K562 (cell line): ENCODE measurements at regions not wholly inside any gene's neighbourhood (a gene's known extent, or its start where the extent isn't known, plus 50 kb on each side); places are given as distances from the start of the nearest gene placed in this dataset.

ENCODE experiments used
- CSDE1 ChIP-seq, 2 experiments: fragments of 450-650 bp; IDR thresholded peaks; 2 replicates each; pipeline ENCODE4 v1.6.1; 2016; ENCODE audit warnings: mild to moderate bottlenecking in 1 of 2
- EZH2 ChIP-seq: IDR thresholded peaks from 2 replicates; pipeline ENCODE4 v1.6.1; 2012; ENCODE audit warnings: low read depth, mild to moderate bottlenecking, inconsistent platforms, low read length, borderline replicate concordance
- FOXM1 ChIP-seq, 2 experiments: fragments of 450-650 bp in 1 of 2; sonication (generic) in 1 of 2; formaldehyde crosslinking in 1 of 2; IDR thresholded peaks; 2 replicates each; pipeline versions ENCODE4 v1.6.1 to v1.9.0; 2017 to 2022; ENCODE audit warnings: low read depth in 2 of 2, mild to moderate bottlenecking in 2 of 2, missing genetic modification reagents in 1 of 2, moderate library complexity in 1 of 2
- FOXP1 ChIP-seq: sonication (generic); formaldehyde crosslinking; IDR thresholded peaks from 2 replicates; pipeline ENCODE4 v1.8.0; 2022; ENCODE audit warnings: mild to moderate bottlenecking, missing genetic modification reagents
- HDAC2 ChIP-seq: fragments of 450-650 bp; IDR thresholded peaks from 2 replicates; pipeline ENCODE4 v1.6.1; 2016; ENCODE audit warnings: mild to moderate bottlenecking
- HLTF ChIP-seq: fragments of 450-650 bp; IDR thresholded peaks from 2 replicates; pipeline ENCODE4 v1.6.1; 2016
- KDM1A ChIP-seq, 2 experiments: fragments of 450-650 bp; IDR thresholded peaks; 2 replicates each; pipeline ENCODE4 v1.6.1; 2016; ENCODE audit warnings: mild to moderate bottlenecking in 2 of 2
- L3MBTL2 ChIP-seq: fragments of 450-650 bp; IDR thresholded peaks from 2 replicates; pipeline ENCODE4 v1.6.1; 2016; ENCODE audit warnings: mild to moderate bottlenecking, moderate library complexity
- MYNN ChIP-seq, 2 experiments: sonication (generic); formaldehyde crosslinking in 1 of 2; IDR thresholded peaks; 2 replicates each; pipeline versions ENCODE4 v1.5.0 to v1.6.1; 2016 to 2020; ENCODE audit warnings: antibody characterized with exemption in 1 of 2, missing genetic modification reagents in 1 of 2
- PRDM10 ChIP-seq: fragments of 450-650 bp; IDR thresholded peaks from 2 replicates; pipeline ENCODE4 v1.6.1; 2018; ENCODE audit not compliant: partially characterized antibody
- STAT5A ChIP-seq: IDR thresholded peaks from 2 replicates; pipeline ENCODE4 v1.6.1; 2012; ENCODE audit warnings: low read length, inconsistent platforms, borderline replicate concordance
- TSHZ1 ChIP-seq: fragments of 250-450 bp; sonication (Bioruptor Pico); IDR thresholded peaks from 2 replicates; pipeline ENCODE4 v1.4.0; 2020; ENCODE audit warnings: mild to moderate bottlenecking, moderate library complexity
- U2AF2 ChIP-seq: fragments of 200-400 bp; formaldehyde crosslinking; optimal IDR thresholded peaks from 2 replicates; pipeline ENCODE3; 2017; ENCODE audit warnings: low read depth, mild to moderate bottlenecking, low read length
- TF ChIP-seq, protein P1 (sequence below): sonication (generic); formaldehyde crosslinking; IDR thresholded peaks from 2 replicates; pipeline ENCODE4 v1.9.0; 2022; ENCODE audit warnings: mild to moderate bottlenecking, missing genetic modification reagents
- TF ChIP-seq, protein P2 (sequence below): fragments of 250-450 bp; sonication (Bioruptor Pico); IDR thresholded peaks from 2 replicates; pipeline ENCODE4 v1.5.0; 2021

DNA sequence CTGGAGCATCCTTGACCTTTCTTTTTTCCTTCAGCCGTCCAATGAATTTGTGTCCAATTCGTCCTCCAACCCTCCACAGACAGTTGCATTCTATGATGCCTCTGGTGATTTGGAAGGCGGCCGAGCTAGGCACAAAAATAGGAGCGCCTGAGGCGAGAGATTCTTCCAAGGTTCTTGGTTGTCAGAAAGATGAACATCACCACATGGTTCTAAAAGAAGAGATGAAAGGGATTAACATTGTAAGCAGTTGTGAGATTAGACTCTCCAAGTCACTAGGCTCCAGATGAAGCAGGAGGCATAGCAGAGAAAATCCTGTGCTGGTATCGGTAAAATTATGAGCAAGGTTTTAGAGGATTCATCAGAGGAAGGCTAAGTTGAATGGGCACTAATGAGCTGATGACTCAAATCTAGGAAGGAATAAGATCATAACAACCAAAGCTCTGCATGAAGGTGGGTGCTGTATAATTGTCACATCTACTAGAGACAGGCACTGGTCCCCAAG is 75.4 kb upstream of the MAP4K3 start (continued):
- TF ChIP-seq, protein P1, sequence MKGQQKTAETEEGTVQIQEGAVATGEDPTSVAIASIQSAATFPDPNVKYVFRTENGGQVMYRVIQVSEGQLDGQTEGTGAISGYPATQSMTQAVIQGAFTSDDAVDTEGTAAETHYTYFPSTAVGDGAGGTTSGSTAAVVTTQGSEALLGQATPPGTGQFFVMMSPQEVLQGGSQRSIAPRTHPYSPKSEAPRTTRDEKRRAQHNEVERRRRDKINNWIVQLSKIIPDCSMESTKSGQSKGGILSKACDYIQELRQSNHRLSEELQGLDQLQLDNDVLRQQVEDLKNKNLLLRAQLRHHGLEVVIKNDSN (CRISPR knock-in tag), result no peak
- TF ChIP-seq HDAC2, result no peak
- TF ChIP-seq, protein P2, sequence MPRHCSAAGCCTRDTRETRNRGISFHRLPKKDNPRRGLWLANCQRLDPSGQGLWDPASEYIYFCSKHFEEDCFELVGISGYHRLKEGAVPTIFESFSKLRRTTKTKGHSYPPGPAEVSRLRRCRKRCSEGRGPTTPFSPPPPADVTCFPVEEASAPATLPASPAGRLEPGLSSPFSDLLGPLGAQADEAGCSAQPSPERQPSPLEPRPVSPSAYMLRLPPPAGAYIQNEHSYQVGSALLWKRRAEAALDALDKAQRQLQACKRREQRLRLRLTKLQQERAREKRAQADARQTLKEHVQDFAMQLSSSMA (CRISPR knock-in tag), result no peak
- no peak for TF ChIP-seq CSDE1 (IDR thresholded peaks at IDR 0.05)
- no peak for TF ChIP-seq STAT5A
- no peak for TF ChIP-seq HLTF
- no peak for TF ChIP-seq FOXM1 (IDR thresholded peaks at IDR 0.05; ENCODE audit: low read depth)
- TF ChIP-seq FOXM1 (CRISPR knock-in tag; IDR thresholded peaks at IDR 0.05; ENCODE audit: low read depth), result no peak
- no peak for TF ChIP-seq U2AF2
- TF ChIP-seq PRDM10, result peak; percentile 4
- TF ChIP-seq L3MBTL2, result 0 out of 2 replicates have a peak, but pooled peaks have one; percentile 16
- TF ChIP-seq MYNN (IDR thresholded peaks at IDR 0.05), result no peak
- no peak for TF ChIP-seq MYNN (CRISPR knock-in tag; IDR thresholded peaks at IDR 0.05)
- TF ChIP-seq FOXP1 (CRISPR knock-in tag), result no peak
- no peak for TF ChIP-seq KDM1A (IDR thresholded peaks at IDR 0.05)
- no peak for TF ChIP-seq TSHZ1
- TF ChIP-seq EZH2, result no peak
